Thoracic aorta (tissue), 2 donors: ENCODE measurements at regions not wholly inside any gene's neighbourhood (a gene's known extent, or its start where the extent isn't known, plus 50 kb on each side); places are given as distances from the start of the nearest gene placed in this dataset.
"Not testable (repeated sequence)": the region's sequence is repeated elsewhere in the genome, so short reads cannot be mapped to it uniquely, and the experiment has no call there.

Experiments
- ATAC-seq: fragments of 150-250 bp; one replicate; pipeline ENCODE4 v1.8.0; 2017; ENCODE audit warnings: low read depth; ENCODE audit not compliant: insufficient number of reproducible peaks, low FRiP score
- DNase-seq: peaks from one replicate; pipeline ENCODE4 v3.0.0-alpha.2; 2020; ENCODE audit warnings: low spot score
- H3K27ac ChIP-seq, 2 donors: fragments of 200-600 bp; sonication (generic); 1 replicate in 1 of 2; 2 replicates in 1 of 2; pipeline ENCODE4 v1.5.1; 2016; ENCODE audit warnings: mild to moderate bottlenecking in 2 of 2, moderate library complexity in 2 of 2
- H3K27me3 ChIP-seq: fragments of 200-600 bp; sonication (generic); replicated peaks from 2 replicates; pipeline ENCODE4 v1.6.0; 2016; ENCODE audit warnings: mild to moderate bottlenecking; ENCODE audit not compliant: insufficient read depth
- H3K36me3 ChIP-seq: fragments of 200-600 bp; sonication (generic); one replicate; pipeline ENCODE4 v1.5.1; 2016
- H3K4me1 ChIP-seq, 2 donors: fragments of 200-600 bp; sonication (generic); 1 replicate in 1 of 2; 2 replicates in 1 of 2; pipeline versions ENCODE4 v1.5.1 to v1.6.0; 2016; ENCODE audit warnings: low read depth in 2 of 2, mild to moderate bottlenecking in 1 of 2; ENCODE audit not compliant: control insufficient read depth in 1 of 2
- H3K4me3 ChIP-seq: fragments of 200-600 bp; sonication (generic); 2 replicates; pipeline ENCODE4 v1.5.1; 2016; ENCODE audit warnings: mild to moderate bottlenecking
- H3K9me3 ChIP-seq: fragments of 200-600 bp; sonication (generic); 2 replicates; pipeline ENCODE4 v1.5.1; 2016
- CTCF ChIP-seq: fragments of 200-600 bp; sonication (generic); IDR thresholded peaks from one replicate; pipeline ENCODE4 v1.5.1; 2019; ENCODE audit warnings: antibody characterized with exemption

- H3K9me3 ChIP-seq: no peaks in the 10 kb centered on the region
- H3K4me3 ChIP-seq: no peak overlapping the region
- ATAC-seq (no peak), DNase-seq (no peak)
- H3K27me3 ChIP-seq: no peaks in the 10 kb centered on the region
- H3K4me1 ChIP-seq: no peaks in the 10 kb centered on the region
- H3K27ac ChIP-seq: no peak overlapping the region
- H3K36me3 ChIP-seq: no peaks in the 10 kb centered on the region
- TF ChIP-seq CTCF: no peak
Measured at GRCh38 chr13:95418946-95419345, 117.7 kb upstream of the ABCC4 start.

- Histone ChIP-seq H3K4me3 (no peak overlapping the region), H3K27ac (no peak overlapping the region), H3K27me3 (no peaks in the 10 kb centered on the region), H3K9me3 (no peaks in the 10 kb centered on the region), H3K4me1 (no peaks in the 10 kb centered on the region), H3K36me3 (no peaks in the 10 kb centered on the region)
- no peak for TF ChIP-seq CTCF
- ATAC-seq: no peak
- no peak for DNase-seq
Measured at GRCh38 chr13:95420501-95420900, 119.2 kb upstream of the ABCC4 start.

- H3K4me3 ChIP-seq: no peak overlapping the region
- DNase-seq (no peak), ATAC-seq (no peak)
- H3K9me3 ChIP-seq: no peaks in the 10 kb centered on the region
- H3K27me3 ChIP-seq: no peaks in the 10 kb centered on the region
- no peak for TF ChIP-seq CTCF
- no peak overlapping the region for H3K27ac ChIP-seq
- H3K4me1 ChIP-seq: no peaks in the 10 kb centered on the region
- H3K36me3 ChIP-seq: no peaks in the 10 kb centered on the region
Measured at GRCh38 chr13:95426631-95427030, 125.4 kb upstream of the ABCC4 start.

- DNase-seq, H3K27ac ChIP-seq, ATAC-seq, H3K9me3 ChIP-seq, H3K4me3 ChIP-seq, H3K4me1 ChIP-seq, H3K36me3 ChIP-seq, H3K27me3 ChIP-seq: not testable (repeated sequence)
Measured at GRCh38 chr13:95430525-95430924, 122.0 kb upstream of the CLDN10 start.

DNA sequence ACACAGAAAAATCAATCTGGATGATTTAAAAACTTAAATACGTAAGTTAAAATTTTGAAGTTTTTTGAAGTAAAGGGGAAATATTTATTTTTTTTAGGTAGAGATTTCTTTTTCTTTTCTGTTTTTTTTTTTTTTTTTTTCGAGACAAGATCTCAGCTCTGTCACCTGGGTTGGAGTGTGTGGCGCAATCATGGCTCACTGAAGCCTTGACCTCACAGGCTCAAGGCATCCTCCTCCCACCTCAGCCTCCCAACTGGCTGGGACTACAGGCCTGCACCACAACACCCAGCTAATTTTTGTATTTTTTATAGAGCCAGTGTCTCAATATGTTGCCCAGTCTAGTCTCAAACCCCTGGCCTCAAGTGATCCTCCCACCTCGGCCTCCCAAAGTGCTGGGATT lies 120.4 kb upstream of the CLDN10 start:
- no peak overlapping the region for H3K27ac ChIP-seq
- H3K27me3 ChIP-seq: no peaks in the 10 kb centered on the region
- H3K4me3 ChIP-seq: no peak overlapping the region
- DNase-seq (no peak), ATAC-seq (no peak)
- TF ChIP-seq CTCF: no peak
- H3K36me3 ChIP-seq: no peaks in the 10 kb centered on the region
- no peaks in the 10 kb centered on the region for H3K4me1 ChIP-seq
- H3K9me3 ChIP-seq: no peaks in the 10 kb centered on the region

DNA sequence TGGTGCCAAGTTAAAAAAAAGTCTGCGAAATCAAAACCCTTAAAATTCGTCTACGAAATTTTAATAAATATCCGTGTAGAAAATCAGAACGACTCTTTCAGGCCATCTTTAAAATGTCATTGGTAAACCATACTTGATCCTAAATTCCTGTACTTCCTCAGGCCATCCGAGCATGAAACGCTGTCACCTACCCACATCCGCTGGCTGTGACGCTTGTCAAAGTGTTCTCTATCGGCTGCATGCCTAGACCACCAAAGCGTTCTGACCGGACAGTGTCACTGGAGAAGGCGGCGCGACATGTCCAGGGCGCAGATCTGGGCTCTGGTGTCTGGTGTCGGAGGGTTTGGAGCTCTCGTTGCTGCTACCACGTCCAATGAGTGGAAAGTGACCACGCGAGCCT lies 119.0 kb upstream of the CLDN10 start:
- ATAC-seq: no peak
- Histone ChIP-seq H3K36me3 (no peaks in the 10 kb centered on the region), H3K4me3 (no peak overlapping the region), H3K27ac (no peak overlapping the region), H3K4me1 (no peaks in the 10 kb centered on the region), H3K27me3 (no peaks in the 10 kb centered on the region), H3K9me3 (no peaks in the 10 kb centered on the region)
- DNase-seq: no peak
- no peak for TF ChIP-seq CTCF
